8988T (cell line): ENCODE measurements at regions not wholly inside any gene's neighbourhood (a gene's known extent, or its start where the extent isn't known, plus 50 kb on each side); places are given as distances from the start of the nearest gene placed in this dataset.

ENCODE experiments used
- DNase-seq: peaks from one replicate; pipeline ENCODE4 v3.0.0; 2011

- DNase-seq: no peak
Observed at GRCh38 chr3:40962721-40963120, 236.6 kb upstream of the CTNNB1 start.

- DNase-seq: no peak
Observed at GRCh38 chr3:40968666-40969065, 230.6 kb upstream of the CTNNB1 start.

- DNase-seq: no peak
Observed at GRCh38 chr3:40969341-40969740, 230.0 kb upstream of the CTNNB1 start.

GRCh38 chr3:40969756-40970466 lies 229.4 kb upstream of the CTNNB1 start:
- no peak for DNase-seq

DNA sequence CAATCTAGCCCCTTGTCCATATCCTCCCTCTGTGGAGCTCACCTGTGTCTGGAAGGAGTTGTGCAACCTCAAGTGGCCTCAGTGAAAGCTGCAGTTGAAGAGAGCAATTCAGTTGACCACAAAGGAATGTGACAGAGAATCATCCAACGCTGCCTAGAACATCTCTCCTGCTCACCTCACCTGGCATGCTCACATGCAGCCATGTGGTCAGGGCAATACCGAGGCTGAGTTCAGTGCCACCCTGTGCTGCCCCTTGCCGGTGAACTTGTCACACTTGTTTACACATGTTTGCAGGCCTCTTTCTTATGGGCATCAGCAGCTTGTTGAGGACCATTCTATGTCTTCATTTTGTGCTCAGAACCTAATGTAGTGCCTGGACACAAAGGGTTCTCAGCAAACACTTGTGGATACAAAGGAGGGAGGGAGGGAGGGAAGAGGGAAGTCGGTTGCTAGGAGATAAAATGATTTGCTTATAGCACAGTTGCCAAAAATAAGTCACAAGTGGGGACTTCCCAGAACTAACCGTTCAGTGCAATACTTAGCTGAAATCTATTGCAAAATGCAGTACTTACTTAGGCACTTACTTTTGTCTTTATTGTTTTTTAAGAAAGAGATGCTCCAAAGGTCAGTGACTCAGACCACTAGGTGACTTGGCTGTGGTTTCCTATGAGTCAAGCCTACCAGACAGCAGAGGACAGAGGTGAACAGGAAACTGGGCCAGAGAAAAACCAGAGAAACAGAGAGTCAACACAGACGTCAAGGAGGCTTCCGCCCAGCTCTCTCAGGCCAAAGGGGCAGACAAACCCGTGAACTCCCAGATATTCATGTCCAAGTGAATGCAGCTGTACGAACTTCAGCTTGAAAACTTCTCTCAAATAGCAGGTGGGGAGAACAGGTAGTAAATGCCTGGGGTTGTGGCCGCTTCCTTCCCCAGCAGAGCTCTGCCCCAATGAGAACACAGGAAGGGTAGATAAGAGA lies 227.8 kb upstream of the CTNNB1 start:
- peak; percentile 18 for DNase-seq

DNA sequence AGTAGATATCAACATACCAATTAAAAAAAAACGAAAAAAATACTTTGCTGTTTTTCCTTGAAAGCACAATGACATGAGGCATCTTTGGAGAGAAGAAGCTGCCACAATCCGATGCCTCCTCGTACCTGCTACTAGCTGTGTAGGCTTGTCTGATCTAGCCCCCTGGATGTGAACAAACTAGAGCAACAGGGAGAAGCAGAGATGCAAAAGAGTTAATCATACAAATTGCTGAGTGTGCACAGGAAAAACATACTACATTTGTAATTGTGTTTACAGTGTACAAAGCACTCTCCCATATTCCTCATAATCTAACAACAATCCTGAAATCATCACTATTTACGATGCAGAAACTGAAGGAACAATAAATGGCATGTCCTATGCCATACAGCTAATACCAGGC lies 227.0 kb upstream of the CTNNB1 start:
- no peak for DNase-seq

DNA sequence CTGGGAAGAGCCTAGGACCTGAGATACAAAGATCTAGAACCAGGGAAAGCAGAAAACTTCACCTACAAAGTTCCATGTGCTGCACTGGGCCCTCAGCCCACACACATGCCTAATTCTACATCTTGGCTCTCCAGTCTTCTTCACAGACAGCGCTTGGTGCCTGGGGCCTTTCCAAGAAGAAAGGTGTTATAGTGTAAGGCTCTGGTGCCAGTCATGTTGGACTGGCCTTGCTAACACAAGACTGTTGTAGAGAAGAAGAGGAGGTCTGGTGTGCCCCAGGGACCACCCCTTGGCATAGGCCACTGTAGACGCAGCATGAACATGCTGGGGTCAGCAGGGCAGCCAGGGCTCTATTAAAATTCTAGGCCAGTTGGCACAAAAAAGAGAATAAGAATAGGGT lies 226.2 kb upstream of the CTNNB1 start:
- DNase-seq: no peak

DNA sequence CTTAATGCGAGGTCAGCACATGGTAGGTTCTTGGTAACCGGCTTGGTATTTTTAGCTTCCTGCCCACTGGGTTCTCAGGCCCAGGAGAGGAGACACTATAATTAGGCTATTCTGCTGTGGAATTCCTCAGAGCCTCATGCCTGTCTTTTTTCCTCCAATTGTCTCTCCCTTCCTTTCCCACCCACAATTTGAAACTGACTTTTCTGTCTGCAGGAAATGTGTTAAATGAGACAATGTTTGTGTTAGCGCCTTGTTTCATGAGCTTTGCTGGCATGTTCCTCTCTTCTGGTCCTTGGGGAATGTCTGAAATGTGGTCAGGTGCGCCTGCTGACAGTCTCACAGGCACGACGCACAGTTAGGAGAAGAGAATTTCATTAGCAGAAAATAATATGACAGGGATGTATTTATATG lies 223.6 kb upstream of the CTNNB1 start:
- DNase-seq: no peak

DNA sequence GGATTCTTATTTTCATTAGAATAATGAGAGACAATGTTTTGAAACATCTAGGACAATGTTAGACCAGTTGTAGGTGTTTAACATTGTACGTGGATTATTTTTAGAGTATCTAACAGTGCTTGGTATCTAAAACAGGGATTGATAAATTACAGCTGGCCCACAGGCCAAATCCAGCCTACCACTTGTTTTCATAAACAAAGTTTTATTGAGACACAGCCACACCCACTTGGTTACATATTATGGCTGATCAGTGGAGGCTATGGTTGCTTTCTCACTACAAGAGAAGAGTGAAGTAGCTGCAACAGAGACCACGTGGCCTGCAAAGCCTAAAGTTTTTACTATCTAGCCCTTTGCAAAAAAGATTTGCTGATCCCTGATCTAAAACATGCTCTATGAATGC lies 223.1 kb upstream of the CTNNB1 start:
- DNase-seq: no peak

GRCh38 chr3:40978442-40978841 lies 220.9 kb upstream of the CTNNB1 start:
- DNase-seq: no peak

DNA sequence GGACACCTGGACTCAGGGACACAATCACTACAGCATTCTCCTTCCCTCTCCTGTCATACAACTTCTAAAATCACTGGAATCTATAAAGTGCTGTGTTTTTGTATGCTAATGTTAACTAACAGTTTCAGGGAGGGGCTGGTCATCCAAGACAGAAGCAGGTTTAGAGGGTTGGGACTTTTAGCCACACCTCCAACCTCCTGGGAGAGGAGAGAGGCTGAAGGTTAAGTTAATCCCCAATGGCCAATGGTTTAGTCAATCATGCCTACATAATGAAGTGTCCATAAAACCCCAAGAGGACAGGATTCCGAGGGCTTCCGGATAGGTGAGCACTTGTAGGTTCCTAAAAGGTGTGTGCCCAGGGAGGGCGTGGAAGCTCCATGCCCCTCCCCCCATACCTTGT lies 219.3 kb upstream of the CTNNB1 start:
- DNase-seq: no peak

GRCh38 chr3:40980467-40980866 lies 218.8 kb upstream of the CTNNB1 start:
- DNase-seq: no peak

GRCh38 chr3:40985195-40985594 lies 214.1 kb upstream of the CTNNB1 start:
- no peak for DNase-seq

- no peak for DNase-seq
Observed at GRCh38 chr3:40988468-40988867, 210.8 kb upstream of the CTNNB1 start.

GRCh38 chr3:40989141-40990061 lies 209.9 kb upstream of the CTNNB1 start:
- DNase-seq: no peak

DNA sequence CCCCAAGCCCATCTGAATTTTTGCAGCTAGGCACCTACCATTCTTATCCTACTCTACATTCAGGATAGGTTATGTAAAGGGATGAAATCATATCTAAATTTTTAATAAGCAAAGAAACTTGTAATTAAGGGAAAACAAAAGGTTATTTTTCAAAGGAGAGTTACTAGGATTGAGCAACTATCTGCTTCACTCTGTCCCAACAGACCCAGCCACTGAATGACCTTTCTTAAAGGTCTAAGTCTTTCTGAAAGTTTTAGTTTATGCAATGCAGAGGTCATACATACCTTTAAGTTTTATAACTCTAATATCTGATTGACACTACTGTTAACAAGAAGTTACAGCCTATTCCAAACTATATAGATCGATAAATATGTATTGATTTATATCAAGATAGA lies 209.2 kb upstream of the CTNNB1 start:
- no peak for DNase-seq

GRCh38 chr3:40992023-40992422 lies 207.3 kb upstream of the CTNNB1 start:
- DNase-seq: no peak

GRCh38 chr3:40994611-40995010 lies 204.7 kb upstream of the CTNNB1 start:
- no peak for DNase-seq

DNA sequence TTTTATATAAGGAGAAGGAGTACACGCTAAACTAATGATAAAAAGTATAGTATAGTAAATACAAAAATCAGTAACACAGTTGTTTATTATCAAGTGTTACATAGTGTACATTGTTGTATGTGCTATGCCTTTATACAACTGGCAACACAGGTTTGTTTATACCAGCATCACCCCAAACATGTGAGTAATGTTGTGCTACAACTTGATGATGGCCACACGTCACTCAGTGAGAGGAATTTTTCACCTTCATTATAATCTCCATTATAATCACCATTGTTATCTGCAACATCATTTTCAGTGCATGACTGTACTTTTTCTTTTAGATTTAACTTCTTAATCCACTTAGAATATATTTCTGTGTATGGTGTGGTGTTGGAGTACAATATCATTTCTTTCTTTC lies 204.0 kb upstream of the CTNNB1 start:
- DNase-seq: no peak

- DNase-seq: no peak
Observed at GRCh38 chr3:40996382-40996781, 202.9 kb upstream of the CTNNB1 start.

DNA sequence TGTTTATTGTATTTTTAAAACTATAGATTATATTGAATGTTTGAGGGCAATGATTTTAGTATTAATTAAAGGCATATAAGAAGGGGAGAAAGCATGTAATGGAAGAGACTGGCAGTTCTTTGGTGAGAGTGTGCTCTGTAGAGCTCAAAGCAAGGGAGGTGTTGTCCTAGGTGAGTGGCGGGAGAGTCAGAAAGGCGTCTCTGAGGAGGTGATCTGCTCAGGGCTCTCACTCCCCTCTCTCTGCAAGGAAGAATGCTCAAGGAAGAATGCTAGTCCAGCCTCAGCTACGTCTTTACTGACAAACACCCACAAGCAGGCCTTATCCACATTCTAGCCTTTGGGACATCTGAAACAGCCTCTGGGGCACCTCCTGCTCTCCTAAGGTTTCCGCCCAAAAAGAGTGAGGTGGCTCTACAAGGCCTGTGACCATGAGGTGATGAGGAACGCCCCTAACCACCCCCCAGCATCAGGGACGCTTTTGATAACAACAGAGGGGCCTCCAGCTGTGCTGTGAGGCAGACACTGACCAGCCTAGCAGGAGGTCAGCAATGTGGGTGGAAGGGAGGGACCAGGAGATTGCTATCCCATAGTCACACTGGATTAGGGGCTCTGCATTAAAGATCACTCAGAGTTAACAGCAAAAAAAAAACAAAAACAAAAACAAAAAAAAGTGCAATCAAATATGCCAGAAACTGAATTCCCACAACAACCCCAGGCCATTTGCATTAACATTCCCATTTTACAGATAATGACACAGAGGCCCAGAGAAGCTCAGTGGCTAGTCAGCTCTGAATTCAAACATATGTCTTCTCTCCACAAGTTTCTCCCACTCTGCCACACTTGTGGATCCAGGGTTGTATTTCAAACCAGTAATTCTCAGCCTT lies 202.2 kb upstream of the CTNNB1 start:
- DNase-seq: no peak
